ENCODE measurements at regions not wholly inside any gene's neighbourhood (a gene's known extent, or its start where the extent isn't known, plus 50 kb on each side); places are given as distances from the start of the nearest gene placed in this dataset.

- TF ChIP-seq CTCF (optimal IDR thresholded peaks at IDR 0.05 in 1 of 3, IDR thresholded peaks at IDR 0.05 in 1 of 3, conservative IDR thresholded peaks at IDR 0.05 in 1 of 3; ENCODE audit: extremely low read depth in 1 of 3, insufficient read depth in 2 of 3, low read length in 3 of 3) (no peak), EZH2 (IDR thresholded peaks at IDR 0.05; ENCODE audit: low read length) (no peak)
Measured at GRCh38 chr9:106218854-106219253, 524.5 kb downstream of the TMEM38B start.
